ENCODE measurements at regions not wholly inside any gene's neighbourhood (a gene's known extent, or its start where the extent isn't known, plus 50 kb on each side); places are given as distances from the start of the nearest gene placed in this dataset.

DNA sequence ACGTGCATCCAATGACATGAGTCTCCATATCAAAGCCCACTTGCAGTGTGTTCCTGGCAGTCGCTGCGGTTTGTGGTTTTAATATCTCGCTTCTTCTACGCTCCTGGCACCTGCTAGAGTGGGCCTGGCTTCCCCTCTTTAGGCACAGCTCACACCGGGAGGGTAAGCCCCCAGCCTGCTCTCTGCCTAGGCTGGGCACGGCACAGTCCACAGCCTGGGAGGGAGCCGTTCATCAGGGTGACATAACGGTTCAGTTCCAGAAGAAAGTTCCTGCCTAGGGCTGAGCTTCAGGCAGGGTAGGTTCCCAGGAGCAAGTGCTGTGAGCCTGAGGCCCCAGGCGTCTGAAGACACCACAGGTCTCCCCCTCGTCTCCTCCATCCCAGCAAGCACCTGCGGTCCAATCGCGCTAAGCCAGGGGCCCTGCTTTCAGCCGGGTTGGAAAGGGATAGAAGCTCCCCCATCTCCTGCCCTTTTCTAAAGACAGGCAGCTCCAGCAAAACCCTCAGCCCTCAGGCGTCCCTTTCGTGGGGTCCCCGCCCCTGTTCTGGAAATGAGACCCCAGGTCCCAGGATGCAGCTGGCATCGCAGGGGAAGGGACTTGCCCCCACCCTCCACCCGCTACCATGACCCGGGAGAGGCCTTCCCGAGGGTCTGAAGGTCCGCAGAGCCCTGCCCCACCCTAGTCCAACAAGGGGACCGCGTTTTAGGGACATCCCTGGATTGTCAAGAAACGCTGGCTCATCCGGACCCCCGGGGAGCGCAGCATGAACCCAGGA is 121.6 kb upstream of the ZNF507 start:
- FAIRE-seq: no peak
- Mint-ChIP-seq H3K27me3 (ENCODE audit: low read depth, unreplicated experiment) (peaks cover 26% of the 10 kb centered on the region), H3K9me3 (ENCODE audit: unreplicated experiment) (peaks cover 1% of the 10 kb centered on the region), H3K27ac (ENCODE audit: unreplicated experiment) (no peak overlapping the region), H3K36me3 (ENCODE audit: low read depth, unreplicated experiment) (no peaks in the 10 kb centered on the region), H3K4me3 (ENCODE audit: unreplicated experiment) (no peak overlapping the region), H3K4me1 (ENCODE audit: low read depth, unreplicated experiment) (no peaks in the 10 kb centered on the region)
- H3K9me3 ChIP-seq (ENCODE audit: insufficient read depth, low read depth, low read length): no peaks in the 10 kb centered on the region
- H3K79me2 ChIP-seq (ENCODE audit: insufficient read depth, low read length): no peaks in the 10 kb centered on the region
- peaks cover 3% of the 10 kb centered on the region for H3K27me3 ChIP-seq (ENCODE audit: insufficient read depth, low read length)
- DNase-seq (ENCODE audit: low read depth): no peak
- peak overlapping the region; percentile 80 for H3K4me2 ChIP-seq (ENCODE audit: low read length)
- H4K20me1 ChIP-seq (ENCODE audit: insufficient read depth, low read length): no peaks in the 10 kb centered on the region
- H3K36me3 ChIP-seq (ENCODE audit: insufficient read depth, low read length): no peaks in the 10 kb centered on the region
- TF ChIP-seq EZH2 (IDR thresholded peaks at IDR 0.05; ENCODE audit: insufficient read depth, low read length): no peak
- TF ChIP-seq, protein P1, sequence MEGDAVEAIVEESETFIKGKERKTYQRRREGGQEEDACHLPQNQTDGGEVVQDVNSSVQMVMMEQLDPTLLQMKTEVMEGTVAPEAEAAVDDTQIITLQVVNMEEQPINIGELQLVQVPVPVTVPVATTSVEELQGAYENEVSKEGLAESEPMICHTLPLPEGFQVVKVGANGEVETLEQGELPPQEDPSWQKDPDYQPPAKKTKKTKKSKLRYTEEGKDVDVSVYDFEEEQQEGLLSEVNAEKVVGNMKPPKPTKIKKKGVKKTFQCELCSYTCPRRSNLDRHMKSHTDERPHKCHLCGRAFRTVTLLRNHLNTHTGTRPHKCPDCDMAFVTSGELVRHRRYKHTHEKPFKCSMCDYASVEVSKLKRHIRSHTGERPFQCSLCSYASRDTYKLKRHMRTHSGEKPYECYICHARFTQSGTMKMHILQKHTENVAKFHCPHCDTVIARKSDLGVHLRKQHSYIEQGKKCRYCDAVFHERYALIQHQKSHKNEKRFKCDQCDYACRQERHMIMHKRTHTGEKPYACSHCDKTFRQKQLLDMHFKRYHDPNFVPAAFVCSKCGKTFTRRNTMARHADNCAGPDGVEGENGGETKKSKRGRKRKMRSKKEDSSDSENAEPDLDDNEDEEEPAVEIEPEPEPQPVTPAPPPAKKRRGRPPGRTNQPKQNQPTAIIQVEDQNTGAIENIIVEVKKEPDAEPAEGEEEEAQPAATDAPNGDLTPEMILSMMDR (IDR thresholded peaks at IDR 0.05; ENCODE audit: insufficient read depth, low read depth, low read length): no peak
- H3K27ac ChIP-seq (ENCODE audit: low read depth, low read length): no peak overlapping the region
- H3K4me3 ChIP-seq (ENCODE audit: insufficient read depth, low read depth, low read length): no peak overlapping the region
- H3K9ac ChIP-seq (ENCODE audit: low read length): no peak overlapping the region
- no peaks in the 10 kb centered on the region for H3K4me1 ChIP-seq (ENCODE audit: insufficient read depth, low read length)
- no peak overlapping the region for H2AFZ ChIP-seq (ENCODE audit: low read depth, low read length)

DNA sequence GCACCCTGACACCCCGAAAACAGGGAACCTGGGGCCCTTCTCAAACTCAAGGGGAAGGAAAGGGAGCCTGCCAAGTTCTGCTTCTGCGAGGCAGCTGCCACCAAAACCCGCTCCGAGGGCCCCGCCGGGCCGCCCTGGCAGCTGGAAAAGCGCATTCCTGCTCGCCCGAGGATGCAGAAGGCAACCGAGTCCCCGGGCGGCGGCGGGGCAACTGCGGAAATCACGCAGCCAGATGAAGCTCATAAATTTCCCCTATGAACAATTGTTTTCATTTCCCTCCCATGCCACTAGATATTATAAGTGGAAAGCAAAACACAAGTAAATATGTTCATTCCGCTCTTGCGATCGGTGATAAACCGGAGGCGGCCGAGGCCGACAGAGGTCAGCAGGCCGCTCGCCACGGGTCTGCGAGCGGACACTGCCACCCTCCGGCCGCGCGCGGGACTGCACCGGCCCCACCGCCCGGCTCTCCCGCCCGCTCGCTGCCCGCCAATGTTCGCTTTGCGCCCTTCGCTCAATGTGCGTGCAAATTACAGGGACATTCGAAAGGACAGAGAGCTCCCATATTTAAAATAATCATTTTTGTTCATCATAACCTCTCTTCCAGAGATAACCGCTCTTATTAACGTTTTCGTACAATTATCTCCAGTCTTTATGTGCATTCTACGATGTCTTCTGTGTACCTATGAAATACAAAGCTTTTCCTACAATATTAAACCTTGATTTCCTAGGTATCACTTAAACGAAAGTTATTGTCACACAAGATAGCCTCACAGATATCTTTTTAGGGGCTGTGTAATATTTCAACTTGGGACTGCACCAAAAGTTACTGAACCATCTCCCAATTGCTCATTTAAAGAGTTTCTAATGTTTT is 120.8 kb upstream of the ZNF507 start:
- H2AFZ ChIP-seq (ENCODE audit: low read depth, low read length): peak overlapping the region; percentile 55

More for the DNA sequence above, 120.8 kb upstream of the ZNF507 start:
- H3K9me3 Mint-ChIP-seq (ENCODE audit: unreplicated experiment): peaks cover 1% of the 10 kb centered on the region
- H3K4me3 ChIP-seq (ENCODE audit: insufficient read depth, low read depth, low read length): no peak overlapping the region
- H3K4me3 Mint-ChIP-seq (ENCODE audit: unreplicated experiment): peak overlapping the region; percentile 79
- FAIRE-seq (no peak), DNase-seq (ENCODE audit: low read depth) (peak; percentile 1)
- no peaks in the 10 kb centered on the region for H3K4me1 Mint-ChIP-seq (ENCODE audit: low read depth, unreplicated experiment)
- H3K27me3 ChIP-seq (ENCODE audit: insufficient read depth, low read length): peaks cover 3% of the 10 kb centered on the region
- no peak overlapping the region for H3K27ac Mint-ChIP-seq (ENCODE audit: unreplicated experiment)
- H3K9me3 ChIP-seq (ENCODE audit: insufficient read depth, low read depth, low read length): no peaks in the 10 kb centered on the region
- H3K4me2 ChIP-seq (ENCODE audit: low read length): peak overlapping the region; percentile 80
- H3K27me3 Mint-ChIP-seq (ENCODE audit: low read depth, unreplicated experiment): peaks cover 34% of the 10 kb centered on the region
- no peaks in the 10 kb centered on the region for H4K20me1 ChIP-seq (ENCODE audit: insufficient read depth, low read length)
- no peak overlapping the region for H3K27ac ChIP-seq (ENCODE audit: low read depth, low read length)
- H3K9ac ChIP-seq (ENCODE audit: low read length): no peak overlapping the region
- no peaks in the 10 kb centered on the region for H3K79me2 ChIP-seq (ENCODE audit: insufficient read depth, low read length)
- TF ChIP-seq, protein P1 (IDR thresholded peaks at IDR 0.05; ENCODE audit: insufficient read depth, low read depth, low read length): peak; percentile 77
- TF ChIP-seq EZH2 (IDR thresholded peaks at IDR 0.05; ENCODE audit: insufficient read depth, low read length): no peak
- no peaks in the 10 kb centered on the region for H3K4me1 ChIP-seq (ENCODE audit: insufficient read depth, low read length)
- no peaks in the 10 kb centered on the region for H3K36me3 ChIP-seq (ENCODE audit: insufficient read depth, low read length)
- no peaks in the 10 kb centered on the region for H3K36me3 Mint-ChIP-seq (ENCODE audit: low read depth, unreplicated experiment)

All from astrocyte (in vitro differentiated cells and primary cell).